Liver (tissue), 8 donors: ENCODE measurements at regions not wholly inside any gene's neighbourhood (a gene's known extent, or its start where the extent isn't known, plus 50 kb on each side); places are given as distances from the start of the nearest gene placed in this dataset.

Experiments
- DNase-seq: peaks from one replicate; pipeline ENCODE4 v3.0.0-alpha.2; 2017; ENCODE audit warnings: low spot score
- H3K27ac ChIP-seq, 2 donors: one replicate each; pipeline ENCODE4 v1.7.0; 2013; ENCODE audit warnings: inconsistent platforms in 2 of 2, low read length in 2 of 2, control low read depth in 1 of 2, low read depth in 1 of 2, mild to moderate bottlenecking in 1 of 2
- H3K27me3 ChIP-seq, 4 donors: one replicate each; pipeline versions ENCODE4 v1.6.1 to v1.7.0; 2013; ENCODE audit warnings: low read length in 3 of 4, inconsistent platforms in 1 of 4, mild to moderate bottlenecking in 1 of 4, moderate library complexity in 1 of 4; ENCODE audit not compliant: control insufficient read depth in 4 of 4, insufficient read depth in 4 of 4
- H3K36me3 ChIP-seq, 4 donors: one replicate each; pipeline versions ENCODE4 v1.6.1 to v1.7.0; 2013; ENCODE audit warnings: low read length in 3 of 4, mild to moderate bottlenecking in 3 of 4, low read depth in 1 of 4, moderate library complexity in 1 of 4; ENCODE audit not compliant: control insufficient read depth in 4 of 4, insufficient read depth in 3 of 4
- H3K4me1 ChIP-seq, 4 donors: one replicate each; pipeline versions ENCODE4 v1.6.1 to v1.7.0; 2013; ENCODE audit warnings: low read length in 3 of 4, mild to moderate bottlenecking in 3 of 4, moderate library complexity in 1 of 4; ENCODE audit not compliant: control insufficient read depth in 4 of 4, insufficient read depth in 4 of 4
- H3K4me3 ChIP-seq, 3 donors: one replicate each; pipeline versions ENCODE4 v1.6.1 to v1.7.0; 2013; ENCODE audit warnings: low read length in 3 of 3, control low read depth in 1 of 3, low read depth in 1 of 3, mild to moderate bottlenecking in 1 of 3
- H3K9ac ChIP-seq, 2 donors: one replicate each; pipeline ENCODE4 v1.7.0; 2013; ENCODE audit warnings: low read length in 2 of 2, mild to moderate bottlenecking in 2 of 2, moderate library complexity in 2 of 2, control low read depth in 1 of 2, low read depth in 1 of 2
- H3K9me3 ChIP-seq, 4 donors: one replicate each; pipeline versions ENCODE4 v1.6.1 to v1.7.0; 2013; ENCODE audit warnings: low read length in 3 of 4; ENCODE audit not compliant: control insufficient read depth in 4 of 4
- CTCF ChIP-seq: fragments of 150-350 bp; IDR thresholded peaks from 2 replicates; pipeline ENCODE4 v1.5.1; 2017; ENCODE audit warnings: improper control_type of control experiment, low read depth, low read length; ENCODE audit not compliant: missing input control
- EGR1 ChIP-seq, 2 donors: IDR thresholded peaks; 2 replicates each; pipeline ENCODE4 v1.6.1; 2016 to 2018; ENCODE audit warnings: antibody characterized with exemption in 2 of 2, low read depth in 2 of 2
- FOXA1 ChIP-seq: IDR thresholded peaks from 2 replicates; pipeline ENCODE4 v1.6.1; 2016; ENCODE audit warnings: antibody characterized with exemption
- FOXA2 ChIP-seq: IDR thresholded peaks from 2 replicates; pipeline ENCODE4 v1.6.1; 2016; ENCODE audit warnings: antibody characterized with exemption
- GABPA ChIP-seq, 2 donors: IDR thresholded peaks in 1 of 2; conservative IDR thresholded peaks in 1 of 2; 2 replicates each; pipeline ENCODE4 v1.6.1; 2016; ENCODE audit warnings: antibody characterized with exemption in 2 of 2, mild to moderate bottlenecking in 1 of 2, moderate library complexity in 1 of 2
- HNF4A ChIP-seq, 2 donors: conservative IDR thresholded peaks; 2 replicates each; pipeline ENCODE4 v1.6.1; 2016; ENCODE audit warnings: antibody characterized with exemption in 2 of 2, mild to moderate bottlenecking in 2 of 2
- HNF4G ChIP-seq: IDR thresholded peaks from 2 replicates; pipeline ENCODE4 v1.6.1; 2016; ENCODE audit warnings: antibody characterized with exemption
- JUND ChIP-seq, 2 donors: IDR thresholded peaks; 2 replicates each; pipeline ENCODE4 v1.6.1; 2016; ENCODE audit warnings: antibody characterized with exemption in 2 of 2
- MAX ChIP-seq: IDR thresholded peaks from 2 replicates; pipeline ENCODE4 v1.6.1; 2016; ENCODE audit warnings: antibody characterized with exemption
- NR2F2 ChIP-seq: IDR thresholded peaks from 2 replicates; pipeline ENCODE4 v1.6.1; 2016; ENCODE audit warnings: antibody characterized with exemption
- RAD21 ChIP-seq, 2 donors: IDR thresholded peaks; 2 replicates each; pipeline ENCODE4 v1.6.1; 2016; ENCODE audit warnings: antibody characterized with exemption in 2 of 2, mild to moderate bottlenecking in 2 of 2
- RXRA ChIP-seq, 2 donors: IDR thresholded peaks; 2 replicates each; pipeline ENCODE4 v1.6.1; 2017 to 2018; ENCODE audit warnings: antibody characterized with exemption in 2 of 2, mild to moderate bottlenecking in 1 of 2
- SP1 ChIP-seq: IDR thresholded peaks from 2 replicates; pipeline ENCODE4 v1.6.1; 2018; ENCODE audit warnings: antibody characterized with exemption, mild to moderate bottlenecking
- TAF1 ChIP-seq: conservative IDR thresholded peaks from 2 replicates; pipeline ENCODE4 v1.6.1; 2016; ENCODE audit warnings: antibody characterized with exemption, mild to moderate bottlenecking
- YY1 ChIP-seq: IDR thresholded peaks from 2 replicates; pipeline ENCODE4 v1.6.1; 2016; ENCODE audit warnings: antibody characterized with exemption, mild to moderate bottlenecking
- WGBS: extraction: QIAGEN DNeasy Blood & Tissue Kit; methylation state at CpG from one replicate; pipeline ENCODE4 v1.1.7; 2013; 5-methylcytosine and 5-hydroxymethylcytosine counted together
- TF ChIP-seq, protein P1 (sequence below): IDR thresholded peaks from 2 replicates; pipeline ENCODE4 v1.6.1; 2016; ENCODE audit warnings: antibody characterized with exemption
- donor health status: healthy.
- donor health status: healthy.
- donor health status: healthy.
- donor health status: healthy.
- donor health status: healthy.

DNA sequence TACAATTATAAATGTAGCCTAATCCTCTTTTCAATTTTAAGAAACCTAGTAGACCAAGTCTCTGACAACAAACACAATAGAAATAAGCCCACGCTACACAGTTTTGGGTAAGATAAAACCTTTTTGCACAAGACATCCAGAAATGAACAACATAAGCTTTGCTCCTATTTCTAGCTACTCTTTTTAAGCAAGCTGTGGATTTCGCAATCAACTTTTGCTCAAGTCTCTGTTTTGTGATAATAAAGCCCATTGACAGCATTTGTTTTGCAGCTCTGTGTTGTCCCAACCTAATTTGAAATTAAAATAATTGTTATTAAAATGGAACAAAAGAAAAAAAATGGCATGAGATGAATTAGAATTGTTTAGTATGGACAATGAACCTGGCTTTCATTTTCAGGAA lies 287.9 kb upstream of the PUDP start:
- TF ChIP-seq HNF4A (conservative IDR thresholded peaks at IDR 0.05) (no peak), SP1 (no peak), CTCF (no peak), GABPA (IDR thresholded peaks at IDR 0.05 in 1 of 2, conservative IDR thresholded peaks at IDR 0.05 in 1 of 2) (no peak), RAD21 (IDR thresholded peaks at IDR 0.05) (no peak), EGR1 (IDR thresholded peaks at IDR 0.05; ENCODE audit: low read depth in 2 of 2) (no peak), RXRA (IDR thresholded peaks at IDR 0.05) (no peak), YY1 (no peak), FOXA2 (no peak), JUND (IDR thresholded peaks at IDR 0.05) (no peak), HNF4G (no peak), NR2F2 (no peak)
- TF ChIP-seq, protein P1, sequence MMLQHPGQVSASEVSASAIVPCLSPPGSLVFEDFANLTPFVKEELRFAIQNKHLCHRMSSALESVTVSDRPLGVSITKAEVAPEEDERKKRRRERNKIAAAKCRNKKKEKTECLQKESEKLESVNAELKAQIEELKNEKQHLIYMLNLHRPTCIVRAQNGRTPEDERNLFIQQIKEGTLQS = no peak
- Histone ChIP-seq H3K27ac (no peak overlapping the region), H3K4me1 (no peaks in the 10 kb centered on the region), H3K36me3 (no peaks in the 10 kb centered on the region), H3K9me3 (no peaks in the 10 kb centered on the region), H3K9ac (no peak overlapping the region), H3K4me3 (no peak overlapping the region), H3K27me3 (no peaks in the 10 kb centered on the region)
- WGBS = 78% methylated on average over 2 of the region's 2 CpGs
- DNase-seq = no peak

DNA sequence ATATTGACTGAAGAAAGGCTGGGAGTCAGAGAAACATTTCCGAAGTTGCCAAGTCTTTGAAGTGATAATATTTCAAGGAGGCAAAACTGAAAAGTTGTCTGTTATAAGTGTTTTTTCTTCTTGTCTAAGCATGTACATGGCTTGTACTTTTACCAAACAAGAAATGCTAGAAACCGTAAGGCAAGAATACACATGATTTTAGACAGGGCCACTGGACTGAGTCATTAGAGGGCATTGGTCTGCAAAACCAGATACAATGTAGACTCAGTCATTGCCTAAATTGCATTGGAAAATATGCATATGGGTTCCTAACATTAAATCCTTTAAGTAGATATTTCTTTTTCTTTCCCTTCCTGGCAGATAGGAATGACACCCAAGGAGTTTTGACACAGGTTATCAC lies 284.9 kb upstream of the PUDP start:
- H3K27me3 ChIP-seq = no peaks in the 10 kb centered on the region
- H3K27ac ChIP-seq = no peak overlapping the region
- no peak for DNase-seq
- H3K36me3 ChIP-seq = no peaks in the 10 kb centered on the region
- H3K4me1 ChIP-seq = no peaks in the 10 kb centered on the region
- H3K9ac ChIP-seq = no peak overlapping the region
- WGBS = 93% methylated on average over 2 of the region's 2 CpGs
- H3K4me3 ChIP-seq = no peak overlapping the region
- H3K9me3 ChIP-seq = no peaks in the 10 kb centered on the region
- no peak for TF ChIP-seq EGR1 (IDR thresholded peaks at IDR 0.05; ENCODE audit: low read depth in 2 of 2)
- TF ChIP-seq MAX = no peak
- no peak for TF ChIP-seq CTCF
- no peak for TF ChIP-seq TAF1
- TF ChIP-seq HNF4G = no peak

DNA sequence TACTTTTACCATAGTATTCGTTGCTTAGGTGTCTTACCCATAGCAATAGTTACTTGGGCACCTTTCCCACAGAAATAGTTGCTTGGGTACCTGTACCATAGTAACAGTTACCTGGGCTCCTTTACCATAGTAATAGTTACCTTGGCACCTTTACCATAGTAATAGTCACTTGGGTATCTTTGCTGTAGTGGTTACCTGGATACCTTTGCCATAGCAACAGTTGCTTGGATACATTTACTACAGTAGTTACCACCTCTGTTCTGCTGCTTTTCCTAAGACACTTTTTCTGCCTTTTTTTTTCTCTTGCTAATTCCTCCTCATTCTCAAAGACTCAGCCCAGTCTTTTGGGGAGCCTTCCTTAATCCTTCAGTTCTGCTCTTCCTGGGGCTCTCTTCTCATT lies 272.8 kb upstream of the PUDP start:
- H3K27ac ChIP-seq = no peak overlapping the region
- H3K9me3 ChIP-seq = no peaks in the 10 kb centered on the region
- no peaks in the 10 kb centered on the region for H3K4me1 ChIP-seq
- no peaks in the 10 kb centered on the region for H3K36me3 ChIP-seq
- TF ChIP-seq GABPA (IDR thresholded peaks at IDR 0.05 in 1 of 2, conservative IDR thresholded peaks at IDR 0.05 in 1 of 2) (no peak), YY1 (no peak), TAF1 (no peak), FOXA1 (no peak), EGR1 (IDR thresholded peaks at IDR 0.05; ENCODE audit: low read depth in 2 of 2) (no peak), RAD21 (IDR thresholded peaks at IDR 0.05) (no peak), FOXA2 (no peak), RXRA (IDR thresholded peaks at IDR 0.05) (no peak)
- H3K9ac ChIP-seq = no peak overlapping the region
- 68% methylated on average over 1 of the region's 1 CpG for WGBS
- no peaks in the 10 kb centered on the region for H3K27me3 ChIP-seq
- H3K4me3 ChIP-seq = no peak overlapping the region
- DNase-seq = no peak
